ENCODE measurements at regions not wholly inside any gene's neighbourhood (a gene's known extent, or its start where the extent isn't known, plus 50 kb on each side); places are given as distances from the start of the nearest gene placed in this dataset.

GRCh38 chrX:69094977-69095669, 70.1 kb downstream of the PJA1 start:
- TF ChIP-seq EZH2phosphoT487 (IDR thresholded peaks at IDR 0.05; ENCODE audit: low read length) = no peak
- TF ChIP-seq, protein P1, sequence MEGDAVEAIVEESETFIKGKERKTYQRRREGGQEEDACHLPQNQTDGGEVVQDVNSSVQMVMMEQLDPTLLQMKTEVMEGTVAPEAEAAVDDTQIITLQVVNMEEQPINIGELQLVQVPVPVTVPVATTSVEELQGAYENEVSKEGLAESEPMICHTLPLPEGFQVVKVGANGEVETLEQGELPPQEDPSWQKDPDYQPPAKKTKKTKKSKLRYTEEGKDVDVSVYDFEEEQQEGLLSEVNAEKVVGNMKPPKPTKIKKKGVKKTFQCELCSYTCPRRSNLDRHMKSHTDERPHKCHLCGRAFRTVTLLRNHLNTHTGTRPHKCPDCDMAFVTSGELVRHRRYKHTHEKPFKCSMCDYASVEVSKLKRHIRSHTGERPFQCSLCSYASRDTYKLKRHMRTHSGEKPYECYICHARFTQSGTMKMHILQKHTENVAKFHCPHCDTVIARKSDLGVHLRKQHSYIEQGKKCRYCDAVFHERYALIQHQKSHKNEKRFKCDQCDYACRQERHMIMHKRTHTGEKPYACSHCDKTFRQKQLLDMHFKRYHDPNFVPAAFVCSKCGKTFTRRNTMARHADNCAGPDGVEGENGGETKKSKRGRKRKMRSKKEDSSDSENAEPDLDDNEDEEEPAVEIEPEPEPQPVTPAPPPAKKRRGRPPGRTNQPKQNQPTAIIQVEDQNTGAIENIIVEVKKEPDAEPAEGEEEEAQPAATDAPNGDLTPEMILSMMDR (IDR thresholded peaks at IDR 0.05; ENCODE audit: low read length) = no peak

Measured in MM.1S (cell line).